NB4 (cell line): ENCODE measurements at regions not wholly inside any gene's neighbourhood (a gene's known extent, or its start where the extent isn't known, plus 50 kb on each side); places are given as distances from the start of the nearest gene placed in this dataset.

Experiments
- DNase-seq: peaks from one replicate; pipeline ENCODE4 v3.0.0; 2010; ENCODE audit warnings: low read depth
- H3K4me3 ChIP-seq: one replicate; pipeline ENCODE4 v1.5.1; 2011; ENCODE audit warnings: mild to moderate bottlenecking, low read depth, low read length, moderate library complexity
- MAX ChIP-seq: IDR thresholded peaks from 2 replicates; pipeline ENCODE4 v1.6.1; 2011; ENCODE audit warnings: low read depth, low read length
- MYC ChIP-seq: IDR thresholded peaks from 2 replicates; pipeline ENCODE4 v1.6.1; 2011; ENCODE audit warnings: low read depth, low read length
- POLR2A ChIP-seq: IDR thresholded peaks from 2 replicates; pipeline ENCODE4 v1.6.1; 2011; ENCODE audit warnings: mild to moderate bottlenecking; ENCODE audit not compliant: insufficient read length; ENCODE audit errors: extremely low read depth
- TF ChIP-seq, protein P1 (sequence below): IDR thresholded peaks from one replicate; pipeline ENCODE4 v1.5.1; 2012; ENCODE audit warnings: low read depth, low read length

DNA sequence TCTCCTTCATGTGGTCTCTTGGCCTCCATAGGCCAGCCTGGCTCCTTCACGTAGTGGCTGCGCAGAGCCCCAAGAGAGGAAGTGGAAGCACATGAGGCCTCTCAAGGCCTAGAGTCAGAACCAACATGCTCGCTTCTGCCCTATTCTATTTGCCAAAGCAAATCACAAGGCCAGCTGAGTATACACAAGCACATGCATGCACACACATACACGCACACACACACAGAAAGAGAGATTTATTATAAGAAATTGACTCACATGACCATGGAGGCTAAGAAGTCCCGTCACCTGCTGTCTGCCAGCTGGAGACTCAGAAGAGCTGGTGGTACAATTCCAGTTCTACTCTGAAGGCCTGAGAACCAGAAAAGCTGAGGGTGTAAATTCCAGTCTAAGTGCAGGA, 64.3 kb upstream of the NRP1 start:
- TF ChIP-seq MAX (no peak), MYC (no peak), POLR2A (no peak)
- TF ChIP-seq, protein P1, sequence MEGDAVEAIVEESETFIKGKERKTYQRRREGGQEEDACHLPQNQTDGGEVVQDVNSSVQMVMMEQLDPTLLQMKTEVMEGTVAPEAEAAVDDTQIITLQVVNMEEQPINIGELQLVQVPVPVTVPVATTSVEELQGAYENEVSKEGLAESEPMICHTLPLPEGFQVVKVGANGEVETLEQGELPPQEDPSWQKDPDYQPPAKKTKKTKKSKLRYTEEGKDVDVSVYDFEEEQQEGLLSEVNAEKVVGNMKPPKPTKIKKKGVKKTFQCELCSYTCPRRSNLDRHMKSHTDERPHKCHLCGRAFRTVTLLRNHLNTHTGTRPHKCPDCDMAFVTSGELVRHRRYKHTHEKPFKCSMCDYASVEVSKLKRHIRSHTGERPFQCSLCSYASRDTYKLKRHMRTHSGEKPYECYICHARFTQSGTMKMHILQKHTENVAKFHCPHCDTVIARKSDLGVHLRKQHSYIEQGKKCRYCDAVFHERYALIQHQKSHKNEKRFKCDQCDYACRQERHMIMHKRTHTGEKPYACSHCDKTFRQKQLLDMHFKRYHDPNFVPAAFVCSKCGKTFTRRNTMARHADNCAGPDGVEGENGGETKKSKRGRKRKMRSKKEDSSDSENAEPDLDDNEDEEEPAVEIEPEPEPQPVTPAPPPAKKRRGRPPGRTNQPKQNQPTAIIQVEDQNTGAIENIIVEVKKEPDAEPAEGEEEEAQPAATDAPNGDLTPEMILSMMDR: no peak
- H3K4me3 ChIP-seq: no peak overlapping the region
- DNase-seq: no peak

GRCh38 chr10:33396938-33397337, 62.5 kb upstream of the NRP1 start:
- H3K4me3 ChIP-seq: no peak overlapping the region
- TF ChIP-seq POLR2A: no peak
- TF ChIP-seq MYC: no peak
- DNase-seq: no peak

- no peak overlapping the region for H3K4me3 ChIP-seq
- DNase-seq: no peak
- TF ChIP-seq MAX (no peak), MYC (no peak), POLR2A (no peak)
- TF ChIP-seq, protein P1: no peak
Observed at GRCh38 chr10:33396279-33396678, 61.8 kb upstream of the NRP1 start.

DNA sequence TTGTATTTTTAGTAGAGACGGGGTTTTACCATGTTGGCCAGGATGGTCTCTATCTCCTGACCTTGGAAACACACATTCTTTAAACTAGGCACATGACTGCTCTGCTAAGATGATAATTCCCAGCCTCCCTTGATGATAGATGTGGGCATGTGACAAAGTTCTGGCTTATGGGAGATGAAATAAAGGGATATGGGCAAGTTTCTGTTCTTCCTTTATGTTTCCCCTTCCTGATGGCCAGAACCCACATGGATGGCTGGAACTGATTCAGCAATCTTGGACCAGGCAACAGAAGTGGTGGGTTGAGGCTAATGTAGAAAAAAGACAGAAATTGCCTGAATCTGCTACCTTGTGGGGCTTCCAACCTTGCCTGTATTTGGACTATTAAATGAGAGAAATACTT, 60.7 kb upstream of the NRP1 start:
- TF ChIP-seq MAX: no peak
- TF ChIP-seq MYC: no peak
- TF ChIP-seq POLR2A: no peak
- TF ChIP-seq, protein P1: no peak
- H3K4me3 ChIP-seq: no peak overlapping the region
- DNase-seq: no peak

DNA sequence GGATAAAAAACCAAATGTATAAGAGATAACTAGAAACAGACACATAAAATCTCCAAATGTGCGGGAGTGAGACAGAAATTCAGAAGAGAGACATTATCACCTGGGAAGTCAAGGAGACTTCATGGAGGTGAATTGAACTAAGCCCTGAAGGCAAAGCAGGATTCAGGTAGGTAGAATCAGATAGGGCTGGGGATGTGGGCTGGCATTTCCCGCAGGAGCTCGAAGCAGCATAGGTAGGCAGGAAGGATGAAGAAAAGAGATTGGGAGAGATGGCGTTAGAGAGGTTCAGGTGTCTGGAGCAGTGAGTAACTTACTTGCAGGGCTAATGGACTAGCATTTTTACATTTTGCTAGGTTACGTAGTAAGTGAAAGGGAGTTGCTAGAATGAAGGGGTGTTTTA, 58.2 kb upstream of the NRP1 start:
- no peak overlapping the region for H3K4me3 ChIP-seq
- DNase-seq: no peak
- no peak for TF ChIP-seq MAX
- TF ChIP-seq MYC: no peak
- TF ChIP-seq POLR2A: no peak
- TF ChIP-seq, protein P1: no peak

DNA sequence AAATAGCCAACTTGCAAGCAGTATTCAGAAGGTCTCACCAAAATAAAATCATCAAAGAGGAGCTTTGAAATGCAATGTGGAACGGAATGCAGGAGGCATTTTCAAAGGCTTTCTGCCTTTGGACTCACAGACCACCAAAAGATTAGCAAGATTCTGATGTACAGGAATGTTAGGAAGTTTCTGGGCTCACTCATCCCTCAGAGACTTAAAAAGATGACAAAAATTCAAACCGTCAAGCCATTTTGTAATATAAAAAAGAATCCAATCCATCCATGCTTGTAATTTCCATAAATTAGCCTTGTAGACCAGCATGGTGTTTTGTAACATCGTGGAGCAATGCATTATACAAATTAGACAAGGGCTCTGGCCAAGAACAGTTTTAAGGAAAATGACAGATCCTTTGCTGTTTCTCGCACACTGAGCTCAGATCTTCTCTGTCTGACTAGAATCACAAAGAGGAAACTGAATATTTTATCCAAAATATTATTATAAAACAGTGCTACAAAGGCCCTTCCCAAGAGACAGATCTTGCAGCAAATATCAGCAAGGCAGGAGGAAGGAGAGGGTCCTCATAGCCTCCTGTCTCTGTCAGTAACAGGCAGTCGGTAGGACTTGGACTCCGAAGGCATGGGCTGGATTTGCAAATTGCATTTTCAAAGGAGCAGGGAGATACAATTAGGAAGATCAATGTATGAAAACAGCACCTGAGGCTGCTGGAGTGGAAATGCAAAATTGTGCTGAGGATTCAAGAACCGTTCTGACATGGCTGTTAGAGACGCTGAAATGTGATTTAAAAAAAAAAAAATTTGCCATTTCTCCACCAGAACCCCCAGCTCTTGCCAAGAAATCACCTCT, 57.4 kb upstream of the NRP1 start:
- DNase-seq: no peak
- no peak overlapping the region for H3K4me3 ChIP-seq
- TF ChIP-seq POLR2A (no peak), MAX (no peak), MYC (no peak)
- TF ChIP-seq, protein P1: no peak
